Hepatocyte (in vitro differentiated cells): ENCODE measurements at regions not wholly inside any gene's neighbourhood (a gene's known extent, or its start where the extent isn't known, plus 50 kb on each side); places are given as distances from the start of the nearest gene placed in this dataset.

Experiments used
- EZH2 ChIP-seq: fragments of 200-600 bp; sonication (generic); IDR thresholded peaks from 2 replicates; pipeline ENCODE4 v1.6.1; 2016; ENCODE audit warnings: antibody characterized with exemption, mild to moderate bottlenecking, borderline replicate concordance
- EZH2phosphoT487 ChIP-seq: fragments of 200-600 bp; sonication (generic); IDR thresholded peaks from one replicate; pipeline ENCODE4 v1.6.1; 2018; ENCODE audit warnings: antibody characterized with exemption, mild to moderate bottlenecking, low read depth, moderate library complexity; ENCODE audit not compliant: unreplicated experiment, severe bottlenecking
- TF ChIP-seq, protein P1 (sequence below): fragments of 200-600 bp; sonication (generic); IDR thresholded peaks from 2 replicates; pipeline ENCODE4 v1.5.1; 2016; ENCODE audit warnings: antibody characterized with exemption, mild to moderate bottlenecking; ENCODE audit not compliant: poor library complexity

DNA sequence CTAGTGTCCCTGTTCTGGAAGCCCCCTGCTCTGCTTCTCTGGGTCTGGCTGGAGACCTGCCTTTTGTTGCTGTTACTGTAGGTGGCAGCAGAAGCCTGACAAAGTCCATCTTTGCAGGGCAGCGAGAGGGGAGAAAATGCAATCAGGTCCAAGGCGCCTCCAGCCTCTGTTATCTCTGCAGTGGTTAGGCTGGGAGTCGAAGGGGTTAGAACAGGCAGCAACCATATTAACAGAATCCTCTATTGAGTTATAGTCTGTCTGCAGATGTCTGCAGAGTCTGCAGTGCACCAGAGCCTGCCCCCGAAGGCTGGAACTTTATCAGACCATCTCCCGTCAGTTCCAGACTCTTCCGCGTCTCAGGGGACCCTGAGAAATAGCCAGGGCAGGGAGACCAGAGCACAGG, 404.9 kb upstream of the EEF2KMT start:
- TF ChIP-seq, protein P1, sequence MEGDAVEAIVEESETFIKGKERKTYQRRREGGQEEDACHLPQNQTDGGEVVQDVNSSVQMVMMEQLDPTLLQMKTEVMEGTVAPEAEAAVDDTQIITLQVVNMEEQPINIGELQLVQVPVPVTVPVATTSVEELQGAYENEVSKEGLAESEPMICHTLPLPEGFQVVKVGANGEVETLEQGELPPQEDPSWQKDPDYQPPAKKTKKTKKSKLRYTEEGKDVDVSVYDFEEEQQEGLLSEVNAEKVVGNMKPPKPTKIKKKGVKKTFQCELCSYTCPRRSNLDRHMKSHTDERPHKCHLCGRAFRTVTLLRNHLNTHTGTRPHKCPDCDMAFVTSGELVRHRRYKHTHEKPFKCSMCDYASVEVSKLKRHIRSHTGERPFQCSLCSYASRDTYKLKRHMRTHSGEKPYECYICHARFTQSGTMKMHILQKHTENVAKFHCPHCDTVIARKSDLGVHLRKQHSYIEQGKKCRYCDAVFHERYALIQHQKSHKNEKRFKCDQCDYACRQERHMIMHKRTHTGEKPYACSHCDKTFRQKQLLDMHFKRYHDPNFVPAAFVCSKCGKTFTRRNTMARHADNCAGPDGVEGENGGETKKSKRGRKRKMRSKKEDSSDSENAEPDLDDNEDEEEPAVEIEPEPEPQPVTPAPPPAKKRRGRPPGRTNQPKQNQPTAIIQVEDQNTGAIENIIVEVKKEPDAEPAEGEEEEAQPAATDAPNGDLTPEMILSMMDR: peak; percentile 69
- TF ChIP-seq EZH2 (no peak), EZH2phosphoT487 (no peak)
